22Rv1 (cell line): ENCODE measurements at regions not wholly inside any gene's neighbourhood (a gene's known extent, or its start where the extent isn't known, plus 50 kb on each side); places are given as distances from the start of the nearest gene placed in this dataset.

Experiments used
- CTCF ChIP-seq: fragments of 450-650 bp; IDR thresholded peaks from 2 replicates; pipeline ENCODE4 v1.5.1; 2017; ENCODE audit warnings: mild to moderate bottlenecking
- ZFX ChIP-seq: fragments of 450-650 bp; IDR thresholded peaks from 2 replicates; pipeline ENCODE4 v1.6.1; 2017; ENCODE audit warnings: antibody characterized with exemption, borderline replicate concordance

GRCh38 chr18:42536442-42536841 is 579.0 kb downstream of the RIT2 start:
- TF ChIP-seq CTCF (no peak), ZFX (no peak)
